ENCODE measurements at regions not wholly inside any gene's neighbourhood (a gene's known extent, or its start where the extent isn't known, plus 50 kb on each side); places are given as distances from the start of the nearest gene placed in this dataset.
"Not testable (repeated sequence)": the region's sequence is repeated elsewhere in the genome, so short reads cannot be mapped to it uniquely, and the experiment has no call there.

- no peak overlapping the region for H3K4me3 Mint-ChIP-seq
- peaks cover 11% of the 10 kb centered on the region; the same call in 2 of the 3 replicates for H3K4me1 Mint-ChIP-seq
- no peak overlapping the region for H3K4me2 ChIP-seq
- no peaks in the 10 kb centered on the region; the same call in 2 of the 3 replicates for H3K36me3 Mint-ChIP-seq (ENCODE audit: low read depth)
- no peaks in the 10 kb centered on the region; the same call in 2 of the 3 replicates for H3K9me3 Mint-ChIP-seq
- no peak overlapping the region for H3K27ac ChIP-seq (ENCODE audit: low read depth)
- H3K27ac Mint-ChIP-seq = no peak overlapping the region
- no peak for TF ChIP-seq STAT1 (IDR thresholded peaks at IDR 0.05; ENCODE audit: unreplicated experiment)
- TF ChIP-seq ZNF331 (CRISPR knock-in tag; IDR thresholded peaks at IDR 0.05; ENCODE audit: low read depth) = no peak
- TF ChIP-seq REST (IDR thresholded peaks at IDR 0.05; ENCODE audit: unreplicated experiment) = no peak
- H3F3A ChIP-seq (replicated peaks; ENCODE audit: low read depth) = no peaks in the 10 kb centered on the region
- no peaks in the 10 kb centered on the region; the same call in 1 of the 2 replicates for H3K9me2 ChIP-seq (ENCODE audit: insufficient read depth)
- DNase-seq (ENCODE audit: low spot score) (no peak), ATAC-seq (no peak)
- H3K36me3 ChIP-seq (ENCODE audit: insufficient read depth) = no peaks in the 10 kb centered on the region
- H3K27me3 ChIP-seq (ENCODE audit: insufficient read depth) = no peaks in the 10 kb centered on the region
- no peaks in the 10 kb centered on the region for H3K79me2 ChIP-seq (replicated peaks; ENCODE audit: insufficient read depth)
- H3K4me1 ChIP-seq (ENCODE audit: insufficient read depth) = no peaks in the 10 kb centered on the region
- H3K27me3 Mint-ChIP-seq (ENCODE audit: insufficient read depth, low read depth, poor library complexity) = no peaks in the 10 kb centered on the region
- H3K4me3 ChIP-seq = no peak overlapping the region
- H4K20me1 ChIP-seq (replicated peaks; ENCODE audit: insufficient read depth) = no peaks in the 10 kb centered on the region
- H2AFZ ChIP-seq = no peak overlapping the region
Observed at GRCh38 chr4:149912000-149912399, 96.4 kb upstream of the IQCM start.

DNA sequence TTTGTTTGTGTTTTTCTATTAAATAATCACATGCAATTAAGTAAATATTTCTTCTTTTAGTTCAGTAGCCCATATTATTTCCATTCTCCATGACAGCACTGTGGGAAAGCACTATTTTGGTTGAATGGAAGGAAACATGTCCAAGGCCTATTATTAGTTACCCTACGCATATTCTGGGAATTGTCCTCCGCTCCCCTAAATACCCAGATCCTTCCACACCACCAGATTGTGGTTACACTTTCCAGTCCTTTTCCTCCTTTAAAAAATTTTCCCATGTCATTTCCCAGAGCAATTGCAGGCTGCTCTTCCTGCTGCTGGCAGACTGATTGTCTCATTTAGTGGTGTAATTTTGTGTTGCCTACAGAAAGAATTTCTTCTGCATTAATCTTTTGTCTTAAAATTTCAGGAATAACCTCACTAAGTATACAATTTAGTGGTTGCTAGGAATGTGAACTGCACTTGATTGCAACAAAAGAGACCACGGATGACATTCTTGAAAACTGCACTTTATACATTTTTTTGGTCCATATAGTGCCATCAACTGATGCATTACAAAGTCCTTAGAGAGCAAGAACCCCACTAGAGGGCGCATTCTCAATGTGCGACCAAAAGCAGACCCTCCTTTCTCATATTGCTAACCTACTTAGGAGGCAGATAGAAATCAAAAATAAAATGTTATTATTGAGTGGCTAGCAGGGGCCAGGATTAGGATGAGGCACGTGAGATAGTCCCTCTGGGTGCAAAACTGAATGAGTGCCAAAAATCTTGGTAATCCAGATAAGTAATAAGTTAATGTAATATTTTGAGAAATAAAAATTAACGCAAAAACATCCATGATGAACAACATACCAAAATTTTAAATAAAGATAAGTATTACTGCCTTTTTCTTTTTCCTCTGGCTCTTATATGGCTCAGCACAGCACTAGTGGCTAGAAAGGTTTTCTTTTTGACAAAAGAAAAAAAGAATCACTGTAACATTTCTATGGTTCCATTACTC lies 98.8 kb upstream of the IQCM start:
- Mint-ChIP-seq H3K27ac (no peak overlapping the region), H3K4me3 (no peak overlapping the region), H3K36me3 (ENCODE audit: low read depth) (no peaks in the 10 kb centered on the region; the same call in 2 of the 3 replicates), H3K9me3 (no peaks in the 10 kb centered on the region; the same call in 2 of the 3 replicates), H3K27me3 (ENCODE audit: insufficient read depth, low read depth, poor library complexity) (no peaks in the 10 kb centered on the region), H3K4me1 (peaks cover 11% of the 10 kb centered on the region; the same call in 2 of the 3 replicates)
- TF ChIP-seq ZNF331 (CRISPR knock-in tag; IDR thresholded peaks at IDR 0.05; ENCODE audit: low read depth) = no peak
- TF ChIP-seq, protein P1, sequence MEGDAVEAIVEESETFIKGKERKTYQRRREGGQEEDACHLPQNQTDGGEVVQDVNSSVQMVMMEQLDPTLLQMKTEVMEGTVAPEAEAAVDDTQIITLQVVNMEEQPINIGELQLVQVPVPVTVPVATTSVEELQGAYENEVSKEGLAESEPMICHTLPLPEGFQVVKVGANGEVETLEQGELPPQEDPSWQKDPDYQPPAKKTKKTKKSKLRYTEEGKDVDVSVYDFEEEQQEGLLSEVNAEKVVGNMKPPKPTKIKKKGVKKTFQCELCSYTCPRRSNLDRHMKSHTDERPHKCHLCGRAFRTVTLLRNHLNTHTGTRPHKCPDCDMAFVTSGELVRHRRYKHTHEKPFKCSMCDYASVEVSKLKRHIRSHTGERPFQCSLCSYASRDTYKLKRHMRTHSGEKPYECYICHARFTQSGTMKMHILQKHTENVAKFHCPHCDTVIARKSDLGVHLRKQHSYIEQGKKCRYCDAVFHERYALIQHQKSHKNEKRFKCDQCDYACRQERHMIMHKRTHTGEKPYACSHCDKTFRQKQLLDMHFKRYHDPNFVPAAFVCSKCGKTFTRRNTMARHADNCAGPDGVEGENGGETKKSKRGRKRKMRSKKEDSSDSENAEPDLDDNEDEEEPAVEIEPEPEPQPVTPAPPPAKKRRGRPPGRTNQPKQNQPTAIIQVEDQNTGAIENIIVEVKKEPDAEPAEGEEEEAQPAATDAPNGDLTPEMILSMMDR (conservative IDR thresholded peaks at IDR 0.05; ENCODE audit: low read depth in 2 of 2) = peak; percentile 82 to 96
- no peaks in the 10 kb centered on the region for H4K20me1 ChIP-seq (replicated peaks; ENCODE audit: insufficient read depth)
- no peak overlapping the region for H3K4me2 ChIP-seq
- no peak overlapping the region for H3K27ac ChIP-seq (ENCODE audit: low read depth)
- DNase-seq (ENCODE audit: low spot score) = peak; percentile 83
- peak; percentile 81 for ATAC-seq
- no peak overlapping the region for H3K4me3 ChIP-seq
- H3K36me3 ChIP-seq (ENCODE audit: insufficient read depth) = no peaks in the 10 kb centered on the region
- no peak overlapping the region for H2AFZ ChIP-seq
- H3K27me3 ChIP-seq (ENCODE audit: insufficient read depth) = no peaks in the 10 kb centered on the region
- H3K4me1 ChIP-seq (ENCODE audit: insufficient read depth) = no peaks in the 10 kb centered on the region
- H3F3A ChIP-seq (replicated peaks; ENCODE audit: low read depth) = no peaks in the 10 kb centered on the region
- H3K79me2 ChIP-seq (replicated peaks; ENCODE audit: insufficient read depth) = no peaks in the 10 kb centered on the region
- H3K9me2 ChIP-seq (ENCODE audit: insufficient read depth) = no peaks in the 10 kb centered on the region; the same call in 1 of the 2 replicates

- not testable (repeated sequence) for H3K36me3 ChIP-seq (ENCODE audit: insufficient read depth); H3K9me2 ChIP-seq (ENCODE audit: insufficient read depth); H3K27me3 Mint-ChIP-seq (ENCODE audit: insufficient read depth, low read depth, poor library complexity); H3K79me2 ChIP-seq (replicated peaks; ENCODE audit: insufficient read depth); H3F3A ChIP-seq (replicated peaks; ENCODE audit: low read depth); H3K27me3 ChIP-seq (ENCODE audit: insufficient read depth); H3K36me3 Mint-ChIP-seq (ENCODE audit: low read depth); ATAC-seq; H4K20me1 ChIP-seq (replicated peaks; ENCODE audit: insufficient read depth); H3K4me1 ChIP-seq (ENCODE audit: insufficient read depth); H3K27ac Mint-ChIP-seq; H3K9me3 Mint-ChIP-seq; H3K4me3 Mint-ChIP-seq; H3K27ac ChIP-seq (ENCODE audit: low read depth); DNase-seq (ENCODE audit: low spot score); H3K4me3 ChIP-seq
- peaks cover 11% of the 10 kb centered on the region; the same call in 2 of the 3 replicates for H3K4me1 Mint-ChIP-seq
- Histone ChIP-seq H3K4me2 (peak overlapping the region; percentile 65; the same call in 1 of the 2 replicates), H2AFZ (peak overlapping the region; percentile 83; the same call in 1 of the 2 replicates)
Observed at GRCh38 chr4:149915735-149916134, 100.1 kb upstream of the IQCM start.
